Stromal cell of bone marrow (primary cell): ENCODE measurements at regions not wholly inside any gene's neighbourhood (a gene's known extent, or its start where the extent isn't known, plus 50 kb on each side); places are given as distances from the start of the nearest gene placed in this dataset.

Source experiments
- DNase-seq: peaks from one replicate; pipeline ENCODE4 v3.0.0-alpha.2; 2012; ENCODE audit warnings: low read depth

GRCh38 chr22:47589271-47590250, 827.1 kb downstream of the TBC1D22A start:
- DNase-seq, result no peak

GRCh38 chr22:47588578-47588960, 826.1 kb downstream of the TBC1D22A start:
- DNase-seq, result no peak

GRCh38 chr22:47587861-47588577, 825.6 kb downstream of the TBC1D22A start:
- no peak for DNase-seq

GRCh38 chr22:47587361-47587760, 824.9 kb downstream of the TBC1D22A start:
- no peak for DNase-seq

- DNase-seq, result no peak
Observed at GRCh38 chr22:47586946-47587345, 824.5 kb downstream of the TBC1D22A start.

GRCh38 chr22:47586038-47586437, 823.6 kb downstream of the TBC1D22A start:
- DNase-seq, result no peak

GRCh38 chr22:47583959-47584562, 821.6 kb downstream of the TBC1D22A start:
- no peak for DNase-seq

GRCh38 chr22:47582067-47582466, 819.6 kb downstream of the TBC1D22A start:
- no peak for DNase-seq

GRCh38 chr22:47580121-47580520, 817.7 kb downstream of the TBC1D22A start:
- DNase-seq, result no peak

GRCh38 chr22:47576908-47577307, 814.5 kb downstream of the TBC1D22A start:
- no peak for DNase-seq

GRCh38 chr22:47575291-47575690, 812.8 kb downstream of the TBC1D22A start:
- no peak for DNase-seq

- DNase-seq, result no peak
Observed at GRCh38 chr22:47574556-47574955, 812.1 kb downstream of the TBC1D22A start.

- no peak for DNase-seq
Observed at GRCh38 chr22:47573141-47573540, 810.7 kb downstream of the TBC1D22A start.

- DNase-seq, result no peak
Observed at GRCh38 chr22:47572443-47572842, 810.0 kb downstream of the TBC1D22A start.

GRCh38 chr22:47571616-47572015, 809.2 kb downstream of the TBC1D22A start:
- no peak for DNase-seq

- DNase-seq, result no peak
Observed at GRCh38 chr22:47570851-47571250, 808.4 kb downstream of the TBC1D22A start.

- no peak for DNase-seq
Observed at GRCh38 chr22:47570300-47570685, 807.8 kb downstream of the TBC1D22A start.

GRCh38 chr22:47569389-47570299, 807.2 kb downstream of the TBC1D22A start:
- DNase-seq, result no peak

GRCh38 chr22:47568700-47569099, 806.2 kb downstream of the TBC1D22A start:
- DNase-seq, result no peak

- no peak for DNase-seq
Observed at GRCh38 chr22:47567126-47568090, 805.0 kb downstream of the TBC1D22A start.
